ENCODE measurements at regions not wholly inside any gene's neighbourhood (a gene's known extent, or its start where the extent isn't known, plus 50 kb on each side); places are given as distances from the start of the nearest gene placed in this dataset.

DNA sequence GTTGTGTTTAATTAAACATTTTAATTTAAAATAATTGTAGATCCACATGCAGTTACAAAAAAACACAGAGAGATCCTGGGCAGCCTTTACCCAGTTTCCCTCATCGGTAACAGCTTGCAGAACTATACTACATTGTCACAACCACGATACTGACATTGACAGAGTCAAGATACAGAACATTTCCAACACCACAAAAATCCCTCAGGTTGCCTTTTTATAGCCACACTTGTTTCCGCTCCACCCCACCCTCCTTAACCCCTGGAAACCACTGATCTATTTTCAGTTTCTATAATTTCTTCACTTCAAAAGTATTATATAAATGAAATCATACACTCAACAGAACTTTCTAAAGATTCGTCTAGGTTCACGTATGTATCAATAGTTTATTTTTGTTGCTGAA is 458.8 kb upstream of the SOX5 start:
- no peak for DNase-seq

DNA sequence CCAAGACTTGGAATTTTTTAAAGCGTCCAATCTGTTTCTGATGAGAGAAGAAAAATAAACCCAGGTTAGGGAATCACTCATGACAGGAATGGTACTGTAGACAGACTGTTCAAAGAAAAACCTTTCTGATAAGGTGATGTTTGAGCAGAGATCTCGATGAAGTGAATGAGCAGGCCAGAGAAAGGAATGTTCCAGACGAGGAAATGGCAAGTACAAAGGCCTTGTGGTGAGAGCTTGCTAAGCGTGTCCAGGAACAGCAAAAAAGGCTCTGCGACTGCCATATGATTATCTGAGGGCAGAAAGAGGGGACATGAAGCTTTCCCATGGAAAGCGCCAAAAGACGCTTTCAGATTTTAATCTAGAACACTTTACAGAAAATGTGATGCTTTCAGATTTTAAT is 458.4 kb upstream of the SOX5 start:
- DNase-seq, result no peak

DNA sequence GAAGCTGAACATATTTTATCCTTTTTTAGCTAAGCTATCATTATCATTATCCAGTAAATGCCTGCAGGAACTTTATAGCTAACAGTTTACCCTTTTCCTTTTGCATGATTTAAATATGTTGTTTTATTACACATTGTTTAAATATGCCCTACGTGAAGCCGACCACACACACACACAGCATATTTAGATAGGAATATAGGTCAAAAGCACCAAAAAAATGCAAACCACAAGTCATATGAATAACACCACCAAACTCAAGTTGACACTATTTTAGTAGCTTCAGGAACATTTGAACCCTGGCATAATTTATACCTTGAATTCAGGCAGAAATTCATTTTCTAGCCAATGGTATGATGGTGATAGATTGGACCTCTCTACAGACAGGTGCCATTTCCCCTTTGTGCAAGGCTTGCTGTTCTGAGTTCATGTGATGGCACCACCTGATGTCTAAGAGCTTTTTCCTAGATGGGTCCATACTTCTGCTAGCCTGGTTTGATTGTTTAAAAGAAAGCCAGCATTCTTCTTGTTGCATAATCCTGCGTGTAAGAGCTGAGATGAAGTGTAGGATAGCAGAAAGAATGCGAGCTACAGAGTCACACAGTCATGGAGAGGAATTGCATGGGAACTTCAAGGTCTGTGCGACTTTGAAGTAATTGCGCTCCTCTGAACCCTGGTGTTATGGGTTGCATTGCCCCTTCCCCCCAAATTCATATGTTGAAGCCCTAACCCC is 454.8 kb upstream of the SOX5 start:
- no peak for DNase-seq

DNA sequence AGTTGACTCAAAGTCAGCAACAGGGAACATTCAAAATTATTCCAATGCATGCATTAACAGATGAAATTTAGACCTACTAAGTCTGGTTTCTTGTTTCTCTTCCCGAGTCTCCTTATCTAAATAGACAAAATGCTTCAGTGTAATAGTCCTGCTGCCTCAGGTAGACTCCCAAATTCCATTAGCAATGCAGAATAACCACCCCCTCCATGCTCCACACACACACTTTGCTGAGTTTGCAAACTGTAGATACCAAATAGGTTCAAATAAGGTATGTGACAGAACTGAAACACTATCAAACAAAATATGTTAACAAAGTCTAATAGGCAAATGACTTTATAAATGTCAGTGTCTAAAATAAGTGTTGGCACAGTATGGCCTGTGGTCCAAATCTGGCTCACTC is 451.1 kb upstream of the SOX5 start:
- DNase-seq, result no peak

DNA sequence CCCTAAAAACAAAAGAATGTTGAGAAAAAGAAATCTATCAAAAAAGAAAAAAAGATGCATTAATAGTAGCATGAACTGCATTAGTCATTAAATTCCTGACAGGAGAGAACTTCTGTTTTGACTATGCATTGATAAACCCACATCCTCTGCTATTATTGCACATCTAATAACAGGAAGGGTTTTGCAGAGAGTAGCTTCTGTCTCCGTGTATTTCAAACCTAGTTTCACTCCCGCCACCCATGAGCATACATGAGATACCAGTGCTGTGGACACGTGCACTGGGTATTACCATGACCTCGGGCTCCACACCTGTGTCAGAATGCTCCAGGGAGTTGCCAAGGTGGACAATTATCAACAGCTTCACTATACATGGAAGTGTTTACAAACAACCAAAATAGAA is 449.1 kb upstream of the SOX5 start:
- DNase-seq, result no peak

DNA sequence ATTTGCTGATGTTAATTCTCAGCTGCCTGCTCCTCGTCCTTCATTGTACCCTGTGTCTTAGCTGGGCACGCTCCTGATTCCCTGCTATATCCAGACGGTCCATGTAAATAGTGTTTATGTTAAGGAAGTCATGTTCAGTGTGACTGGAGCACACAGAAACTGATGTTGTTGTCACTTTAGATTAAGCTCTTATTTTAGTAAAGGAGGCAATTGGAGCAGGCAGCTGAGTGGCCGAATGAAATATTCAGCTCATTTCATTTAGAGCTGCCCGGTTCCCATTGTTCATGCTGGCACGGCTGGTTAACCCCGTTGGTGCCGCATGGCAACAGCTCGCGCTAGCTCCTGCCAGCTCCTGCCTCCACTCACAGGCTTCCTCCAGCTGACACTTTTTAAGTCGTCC is 446.8 kb upstream of the SOX5 start:
- no peak for DNase-seq

DNA sequence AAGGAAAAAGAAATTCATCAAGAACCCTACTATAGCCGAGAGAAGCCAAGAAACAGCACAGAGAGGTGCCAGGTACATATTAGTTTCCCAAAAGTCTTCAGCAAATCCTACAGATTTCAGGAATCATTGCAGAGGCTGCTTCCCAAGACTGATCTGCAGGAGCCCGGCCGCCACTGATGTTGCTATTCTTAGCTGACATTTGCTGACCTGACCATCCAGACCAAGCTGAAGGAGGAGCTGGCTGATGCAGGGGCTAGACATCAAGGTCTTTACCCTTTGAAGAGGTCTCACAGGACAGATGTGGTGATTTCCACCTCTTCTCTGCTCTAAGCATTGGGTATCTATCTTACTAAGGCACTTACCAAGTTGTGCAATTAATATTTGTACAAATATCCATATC is 444.8 kb upstream of the SOX5 start:
- DNase-seq, result no peak

DNA sequence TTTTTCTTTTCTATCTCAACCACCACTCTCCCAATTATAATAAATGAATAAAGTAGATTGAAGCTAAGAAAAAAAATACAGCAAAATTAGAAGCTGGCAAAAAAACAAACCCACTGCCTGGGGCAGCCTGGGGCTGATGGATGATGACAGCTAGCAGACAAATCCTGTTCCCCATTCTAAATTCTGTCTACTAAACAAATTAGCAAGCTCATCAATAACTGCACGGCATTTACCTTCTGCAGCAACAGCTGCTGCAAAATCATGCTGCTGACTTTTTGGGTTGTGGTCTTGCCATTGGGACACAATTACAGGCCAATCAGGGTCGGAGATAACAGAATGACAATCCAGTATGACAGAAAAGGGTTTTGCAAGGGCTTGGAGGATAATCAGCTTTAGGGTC is 443.6 kb upstream of the SOX5 start:
- DNase-seq, result no peak

DNA sequence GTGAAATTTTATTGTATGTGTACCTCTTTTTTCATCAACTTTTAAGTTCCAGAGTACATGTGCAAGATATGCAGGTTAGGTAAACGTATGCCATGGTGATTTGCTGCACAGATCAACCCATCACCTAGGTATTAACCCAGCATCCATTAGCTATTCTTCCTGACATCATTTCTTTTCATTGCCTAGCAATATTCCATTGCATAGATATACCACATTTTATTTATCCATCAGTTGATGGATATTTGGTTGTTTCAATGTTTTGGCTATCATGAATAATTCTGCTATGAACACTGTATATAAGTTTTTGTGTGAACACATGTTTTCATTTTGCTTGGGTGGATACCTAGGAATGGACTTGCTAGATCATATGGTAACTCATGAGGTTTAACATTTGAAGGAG is 439.9 kb upstream of the SOX5 start:
- no peak for DNase-seq

DNA sequence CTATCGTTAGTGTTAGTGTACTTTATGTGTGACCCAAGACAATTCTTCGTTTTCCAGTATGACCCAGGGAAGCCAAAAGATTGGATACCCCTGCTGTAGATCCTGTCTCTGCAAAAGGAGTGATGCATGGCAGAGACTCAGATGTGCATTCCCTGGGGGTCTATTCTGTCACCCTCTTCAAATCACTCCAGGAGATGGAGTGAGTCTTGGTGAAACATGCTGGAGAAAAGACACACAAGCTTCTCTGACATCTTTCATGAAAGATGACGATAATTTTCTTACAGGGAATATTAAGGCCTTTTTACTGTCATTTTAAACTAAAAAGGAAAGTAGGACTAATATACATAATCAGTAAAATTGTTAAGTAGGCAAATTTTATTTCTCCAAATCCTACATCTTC is 437.9 kb upstream of the SOX5 start:
- no peak for DNase-seq

DNA sequence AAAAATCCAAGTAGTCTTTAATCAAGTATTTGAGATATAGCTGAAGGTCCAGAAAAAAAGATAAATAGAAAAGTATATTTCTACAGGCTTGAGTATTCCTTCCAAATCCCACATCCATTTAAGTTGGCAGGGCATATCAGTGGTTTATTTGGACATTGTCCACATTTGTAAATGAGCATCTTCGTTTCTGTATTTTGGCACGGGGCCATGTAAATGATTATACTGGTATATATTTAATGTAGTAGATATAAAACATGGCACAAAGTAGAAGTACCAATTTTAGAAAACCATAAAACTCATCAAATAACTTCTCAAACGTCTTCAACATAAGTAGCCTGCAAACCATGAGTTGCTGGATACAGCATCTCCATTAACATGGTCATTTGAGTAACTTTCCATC is 437.4 kb upstream of the SOX5 start:
- no peak for DNase-seq

DNA sequence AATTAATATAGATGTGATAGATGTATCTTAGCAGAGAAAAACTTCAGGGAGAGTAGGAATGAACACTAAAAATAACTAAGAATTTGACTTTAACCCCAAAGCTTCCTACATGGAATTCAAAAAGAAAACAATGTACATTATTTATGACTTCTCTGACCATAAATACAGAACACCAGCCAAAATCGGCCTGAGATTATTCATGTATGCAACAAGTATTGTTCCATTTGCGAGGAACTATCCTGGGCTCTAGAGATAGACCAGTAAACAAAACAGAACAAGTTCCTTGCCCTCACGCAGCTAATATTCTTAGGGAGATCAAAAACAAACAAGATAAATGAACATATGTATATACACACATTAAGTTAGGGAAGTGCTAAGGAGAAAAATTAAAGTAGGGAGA is 432.3 kb upstream of the SOX5 start:
- no peak for DNase-seq

DNA sequence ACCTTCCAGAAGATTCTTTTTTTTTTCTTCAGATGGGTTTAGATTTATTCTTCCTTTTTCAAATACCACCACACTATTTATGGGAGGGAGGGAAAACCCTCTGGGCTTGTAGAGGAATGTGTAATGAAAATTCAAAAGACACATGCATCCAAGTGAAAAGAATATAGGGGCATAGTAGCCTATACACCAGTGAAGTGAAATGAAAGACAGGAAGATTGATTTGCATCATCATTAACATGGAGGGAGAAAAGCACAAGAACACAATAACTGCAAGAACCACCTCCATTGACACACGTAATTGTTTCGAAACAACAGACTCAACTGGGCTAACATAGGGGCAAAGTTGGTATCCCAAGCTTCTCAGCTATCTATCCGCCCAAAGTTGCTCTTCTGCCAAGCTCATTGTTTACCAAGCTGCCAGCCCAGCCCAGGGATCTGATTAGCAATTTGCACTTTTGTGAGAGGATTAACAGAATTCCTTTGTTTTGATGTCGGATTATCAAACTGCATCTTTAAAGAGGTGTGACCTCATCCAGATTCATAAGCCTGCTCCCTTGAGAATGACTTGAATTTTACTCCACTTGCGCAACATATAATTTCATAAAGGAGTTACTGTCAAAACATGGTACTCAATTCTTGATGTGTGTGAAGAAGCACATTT is 430.5 kb upstream of the SOX5 start:
- no peak for DNase-seq

DNA sequence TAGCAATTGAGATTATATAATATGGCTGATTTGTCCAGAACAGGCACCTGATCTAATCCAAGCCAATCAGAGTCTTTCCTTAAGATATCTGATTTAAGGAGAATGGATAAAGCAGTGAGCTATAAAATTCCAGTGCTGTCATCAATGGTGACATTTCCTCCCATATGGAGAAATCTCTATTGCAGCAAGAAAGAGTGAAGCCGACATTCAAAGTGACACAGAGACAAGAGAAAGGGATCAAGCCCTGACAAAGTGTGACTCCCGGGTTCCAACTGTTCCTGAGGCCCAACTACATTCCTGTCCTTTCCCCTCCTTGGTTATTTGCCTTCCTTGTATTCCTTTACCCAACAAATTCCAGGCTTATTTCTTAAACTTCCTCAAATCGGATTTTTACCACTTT is 430.0 kb upstream of the SOX5 start:
- no peak for DNase-seq

DNA sequence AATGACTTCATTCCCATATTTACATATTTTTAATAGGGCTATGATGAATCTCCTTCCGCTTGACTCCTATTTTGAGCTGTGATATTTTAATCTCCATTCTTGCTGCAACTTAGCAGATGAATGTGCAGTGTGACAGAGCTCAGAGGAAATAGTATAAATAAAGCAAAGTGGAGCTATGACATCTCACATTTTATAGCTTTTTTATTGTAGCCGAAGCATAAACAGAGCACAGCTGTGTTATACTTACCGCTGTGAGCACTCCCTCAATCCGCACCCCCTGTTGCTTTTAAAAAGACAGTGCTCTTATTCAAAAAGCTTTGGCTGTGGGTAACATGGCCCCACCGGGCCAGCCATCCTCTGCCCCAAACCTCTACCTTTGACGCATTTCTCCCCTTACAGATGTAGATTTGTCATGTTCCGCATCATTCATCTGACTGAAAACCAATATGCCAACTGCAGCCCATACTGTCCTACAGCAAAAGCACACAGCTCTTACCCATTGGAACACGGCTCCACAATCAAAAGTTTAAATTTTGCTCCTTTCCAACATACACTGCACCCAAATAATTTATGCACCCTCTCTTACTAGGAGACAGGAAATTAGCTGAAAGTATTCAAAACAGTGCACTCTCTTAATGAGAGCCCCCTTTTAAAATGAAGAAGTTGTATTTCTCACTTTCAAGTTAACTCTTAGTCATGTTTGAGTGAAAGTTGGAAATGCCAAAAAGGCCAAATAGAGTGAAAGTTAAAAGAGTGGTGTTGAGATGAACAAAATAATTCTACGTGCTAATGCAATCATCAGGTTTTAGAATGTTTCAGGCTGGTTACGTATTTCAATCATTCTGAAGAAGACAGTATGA is 429.3 kb upstream of the SOX5 start:
- DNase-seq, result peak; percentile 62

DNA sequence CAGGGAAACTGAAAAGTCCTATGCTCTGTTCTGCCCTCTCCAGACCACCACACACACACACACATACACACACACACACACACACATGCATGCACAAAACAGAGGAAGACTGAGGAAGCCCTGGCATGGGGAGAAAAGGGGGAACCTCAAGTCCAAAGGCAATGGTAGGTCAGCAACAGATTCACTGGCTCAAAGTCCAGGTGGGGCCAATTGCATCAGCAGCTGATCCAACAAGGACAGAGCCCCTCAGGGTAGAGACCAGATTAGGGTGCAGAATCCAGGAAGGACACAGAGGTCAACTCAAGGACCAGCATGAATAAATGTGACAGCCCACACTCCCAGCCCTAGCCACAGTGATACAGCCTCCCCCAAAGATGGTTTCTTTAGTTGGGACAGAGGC is 425.0 kb upstream of the SOX5 start:
- no peak for DNase-seq

DNA sequence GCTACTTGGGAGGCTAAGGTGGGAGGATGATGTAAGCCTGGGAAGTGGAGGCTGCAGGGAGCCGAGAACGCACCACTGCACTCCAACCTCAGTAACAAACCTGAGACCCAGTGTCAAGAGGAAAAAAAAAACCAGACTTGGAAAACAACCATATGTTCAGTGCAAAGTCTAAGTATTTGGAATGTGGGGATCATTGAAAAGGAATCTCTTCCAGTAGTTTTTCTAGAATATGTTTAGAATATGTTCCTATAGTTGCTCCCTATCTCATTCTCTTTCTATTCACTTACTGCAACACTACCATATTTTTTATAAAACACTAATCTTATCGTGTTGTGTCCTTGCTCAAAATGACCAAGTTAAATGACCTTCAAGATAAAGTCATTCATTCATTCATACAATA is 423.5 kb upstream of the SOX5 start:
- no peak for DNase-seq

DNA sequence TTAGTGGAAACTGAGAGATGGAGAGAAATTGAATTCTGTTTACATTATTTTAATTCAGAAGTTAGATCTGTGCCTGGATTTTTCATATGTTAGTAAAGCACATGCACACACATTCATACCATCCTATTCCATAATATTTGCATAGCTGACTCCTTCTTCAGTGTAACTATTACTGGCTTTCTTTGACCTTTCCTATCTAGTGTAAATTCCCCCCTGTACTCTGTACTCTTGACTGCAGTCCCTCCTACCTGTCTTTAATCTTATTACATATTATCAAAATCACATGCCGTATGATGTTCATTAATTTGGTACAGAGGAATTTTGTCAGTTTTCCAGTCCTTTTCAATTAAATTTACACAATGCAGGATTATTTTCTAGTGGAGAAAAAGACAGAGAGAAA is 417.0 kb upstream of the SOX5 start:
- DNase-seq, result no peak

DNA sequence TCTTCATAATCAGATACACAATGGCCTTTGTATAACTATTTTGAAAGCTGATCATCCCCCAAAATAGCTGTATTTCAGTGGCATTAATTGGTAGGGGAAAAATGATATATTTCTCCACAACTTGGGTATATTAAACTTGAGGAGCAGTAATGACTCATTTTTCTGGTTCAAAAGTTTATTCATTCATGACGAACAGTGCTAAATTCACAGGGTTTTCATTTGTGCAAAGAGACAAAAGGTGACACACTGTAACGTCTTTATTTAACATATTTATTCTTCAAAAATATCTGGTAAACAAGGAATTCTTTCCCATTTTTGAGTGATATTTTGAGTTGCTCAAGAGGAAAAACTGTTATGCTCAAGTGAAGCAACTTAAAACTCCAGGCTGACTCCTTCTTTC is 415.5 kb upstream of the SOX5 start:
- no peak for DNase-seq

DNA sequence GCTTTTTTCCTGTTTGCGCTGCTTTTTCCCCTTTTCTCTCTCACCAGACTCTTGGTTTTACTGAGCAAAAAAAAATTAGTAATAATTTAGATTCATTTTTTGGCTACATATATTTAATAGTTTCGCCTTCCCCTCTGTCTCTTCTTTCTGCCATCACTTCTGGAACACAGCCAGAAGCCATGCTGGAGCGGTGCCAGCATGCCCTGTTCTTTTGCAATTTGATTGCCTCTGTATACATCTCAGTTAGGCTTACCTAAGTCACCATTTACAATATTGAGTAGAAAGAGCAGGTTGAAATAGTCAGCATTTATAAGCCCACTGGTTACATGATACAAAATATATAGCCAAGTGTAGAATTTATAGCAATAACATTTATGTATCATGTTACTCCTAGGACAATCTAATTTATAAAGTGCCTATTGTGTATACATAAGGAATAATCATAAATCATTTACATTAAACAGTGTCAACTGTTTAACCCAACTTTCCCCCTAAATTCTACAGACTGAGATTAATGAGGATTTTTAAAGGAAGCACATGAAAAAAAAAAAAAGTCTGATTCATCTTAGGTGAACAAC is 413.8 kb upstream of the SOX5 start:
- DNase-seq, result no peak

DNA sequence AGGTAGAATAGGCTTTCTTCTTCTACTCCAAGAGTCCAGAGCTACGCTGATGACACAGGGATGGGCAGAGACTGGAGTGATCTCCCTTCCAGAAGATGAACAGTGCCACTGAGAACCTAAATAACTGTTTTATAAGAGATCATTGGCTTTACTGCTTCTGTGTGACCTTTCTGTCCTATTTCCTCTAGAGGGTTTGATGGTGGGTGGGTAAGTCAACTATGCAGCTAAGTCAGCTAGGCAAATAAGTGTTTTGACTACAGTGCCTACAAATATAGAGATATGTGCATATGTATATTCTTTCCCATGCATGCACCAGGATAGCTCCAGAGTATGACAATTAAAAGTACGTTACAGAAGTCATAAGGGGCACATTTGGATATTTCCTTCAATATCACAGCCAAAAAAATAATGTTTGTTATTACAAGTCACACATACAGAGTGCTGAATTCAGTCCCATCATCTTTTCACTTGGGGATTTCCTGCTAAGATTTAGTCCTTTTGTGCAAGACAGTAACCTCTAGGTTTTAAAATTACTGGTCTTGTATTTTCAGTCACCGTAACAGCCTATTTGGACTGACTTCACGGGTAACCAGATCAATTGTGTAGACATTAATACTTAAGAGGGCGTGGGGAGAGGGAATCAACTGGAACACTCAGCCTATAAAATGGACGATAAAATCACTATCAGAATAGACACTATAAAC is 412.6 kb upstream of the SOX5 start:
- DNase-seq, result no peak

DNA sequence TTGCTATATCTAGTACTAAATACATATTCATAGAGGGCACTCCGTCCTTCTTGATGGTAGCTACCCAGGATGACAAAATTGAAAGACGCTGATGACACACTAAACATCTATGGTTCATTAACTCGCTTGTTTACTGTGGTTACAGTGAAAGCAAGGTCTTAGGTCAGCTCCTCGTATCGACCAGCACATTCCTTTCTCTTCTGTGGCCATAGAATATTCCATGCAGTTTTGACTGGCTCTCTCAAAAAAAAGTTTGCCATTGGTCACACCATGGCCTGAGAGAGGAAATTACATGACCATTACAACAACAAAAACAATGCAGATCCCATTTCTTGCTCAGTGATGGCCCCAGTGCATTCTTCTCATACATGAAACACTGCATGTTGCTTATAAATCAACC is 411.4 kb upstream of the SOX5 start:
- no peak for DNase-seq

DNA sequence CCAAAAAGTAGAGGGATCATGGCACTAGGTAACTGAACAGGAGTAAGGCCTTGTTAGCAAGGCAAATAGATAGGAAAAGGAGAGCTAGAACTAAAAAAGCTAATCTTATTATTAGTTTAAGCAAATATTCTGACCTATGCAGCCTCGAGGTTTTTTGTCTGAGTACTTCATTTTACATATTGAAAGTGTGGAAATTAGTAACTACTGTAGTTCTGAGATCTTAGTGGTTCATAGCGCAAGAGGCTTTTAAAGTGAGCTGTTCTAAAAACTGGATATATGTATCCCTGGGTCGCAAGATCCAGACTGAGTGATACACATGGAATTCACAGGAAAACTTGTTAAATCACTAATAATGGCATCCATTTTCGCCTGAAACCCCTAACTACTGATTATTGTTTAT is 411.0 kb upstream of the SOX5 start:
- DNase-seq, result no peak
